ENCODE measurements at regions not wholly inside any gene's neighbourhood (a gene's known extent, or its start where the extent isn't known, plus 50 kb on each side); places are given as distances from the start of the nearest gene placed in this dataset.
"Not testable (repeated sequence)": the region's sequence is repeated elsewhere in the genome, so short reads cannot be mapped to it uniquely, and the experiment has no call there.

GRCh38 chr14:46433381-46433780 is 218.2 kb downstream of the RPL10L start:
- no peak overlapping the region for H3K4me3 ChIP-seq (ENCODE audit: low read length)
- no peak for TF ChIP-seq CTCF (conservative IDR thresholded peaks at IDR 0.05; ENCODE audit: low read depth, low read length)

GRCh38 chr14:46432516-46432915 is 219.1 kb downstream of the RPL10L start:
- no peak overlapping the region for H3K4me3 ChIP-seq (ENCODE audit: low read length)
- DNase-seq (ENCODE audit: low read depth): no peak
- TF ChIP-seq CTCF (conservative IDR thresholded peaks at IDR 0.05; ENCODE audit: low read depth, low read length): no peak

More at GRCh38 chr14:46433381-46433780, 218.2 kb downstream of the RPL10L start:
- no peak for DNase-seq (ENCODE audit: low read depth)

GRCh38 chr14:46417066-46417465 is 234.5 kb downstream of the RPL10L start:
- no peak overlapping the region for H3K4me3 ChIP-seq (ENCODE audit: low read length)
- TF ChIP-seq CTCF (conservative IDR thresholded peaks at IDR 0.05; ENCODE audit: low read depth, low read length): no peak
- DNase-seq (ENCODE audit: low read depth): no peak

GRCh38 chr14:46404865-46405811 is 246.4 kb downstream of the RPL10L start:
- no peak overlapping the region for H3K4me3 ChIP-seq (ENCODE audit: low read length)
- peak; percentile 5 for DNase-seq (ENCODE audit: low read depth)
- no peak for TF ChIP-seq CTCF (conservative IDR thresholded peaks at IDR 0.05; ENCODE audit: low read depth, low read length)

GRCh38 chr14:46402001-46402690 is 249.4 kb downstream of the RPL10L start:
- not testable (repeated sequence) for DNase-seq (ENCODE audit: low read depth); H3K4me3 ChIP-seq (ENCODE audit: low read length)

GRCh38 chr14:46401066-46401465 is 250.5 kb downstream of the RPL10L start:
- no peak for DNase-seq (ENCODE audit: low read depth)
- TF ChIP-seq CTCF (conservative IDR thresholded peaks at IDR 0.05; ENCODE audit: low read depth, low read length): no peak
- H3K4me3 ChIP-seq (ENCODE audit: low read length): no peak overlapping the region

- H3K4me3 ChIP-seq (ENCODE audit: low read length): no peak overlapping the region
- no peak for TF ChIP-seq CTCF (conservative IDR thresholded peaks at IDR 0.05; ENCODE audit: low read depth, low read length)
- no peak for DNase-seq (ENCODE audit: low read depth)
Measured at GRCh38 chr14:46399049-46399448, 252.5 kb downstream of the RPL10L start.

All from retinal pigment epithelial cell (primary cell).